AG09319 (cell line): ENCODE measurements at regions not wholly inside any gene's neighbourhood (a gene's known extent, or its start where the extent isn't known, plus 50 kb on each side); places are given as distances from the start of the nearest gene placed in this dataset.
"Not testable (repeated sequence)": the region's sequence is repeated elsewhere in the genome, so short reads cannot be mapped to it uniquely, and the experiment has no call there.

Experiments
- DNase-seq: peaks from one replicate; pipeline ENCODE4 v3.0.0-alpha.2; 2010; ENCODE audit warnings: low read depth; ENCODE audit errors: extremely low read depth
- TF ChIP-seq, protein P1 (sequence below): IDR thresholded peaks from 2 replicates; pipeline ENCODE4 v1.5.1; 2011; ENCODE audit warnings: low read depth, mild to moderate bottlenecking, inconsistent platforms, low read length, moderate library complexity

DNA sequence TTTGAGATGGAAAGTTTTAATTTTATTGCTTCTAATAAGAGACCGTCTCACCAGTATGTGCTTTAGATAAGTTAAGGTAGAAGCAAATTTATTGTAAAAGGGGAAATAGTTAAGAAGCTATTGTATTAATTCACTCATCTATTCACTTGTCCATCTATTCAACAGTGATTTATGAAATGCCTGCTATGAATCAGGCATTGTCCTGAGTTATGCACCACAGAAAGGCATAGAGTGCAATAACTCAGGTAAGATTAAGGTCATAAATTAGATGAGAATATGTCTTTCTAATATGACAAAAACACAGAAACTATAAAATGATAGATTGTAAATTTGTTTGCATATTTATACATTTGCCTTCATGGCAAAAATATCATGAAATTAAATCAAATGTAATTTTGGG, 379.3 kb upstream of the PCDH15 start:
- TF ChIP-seq, protein P1, sequence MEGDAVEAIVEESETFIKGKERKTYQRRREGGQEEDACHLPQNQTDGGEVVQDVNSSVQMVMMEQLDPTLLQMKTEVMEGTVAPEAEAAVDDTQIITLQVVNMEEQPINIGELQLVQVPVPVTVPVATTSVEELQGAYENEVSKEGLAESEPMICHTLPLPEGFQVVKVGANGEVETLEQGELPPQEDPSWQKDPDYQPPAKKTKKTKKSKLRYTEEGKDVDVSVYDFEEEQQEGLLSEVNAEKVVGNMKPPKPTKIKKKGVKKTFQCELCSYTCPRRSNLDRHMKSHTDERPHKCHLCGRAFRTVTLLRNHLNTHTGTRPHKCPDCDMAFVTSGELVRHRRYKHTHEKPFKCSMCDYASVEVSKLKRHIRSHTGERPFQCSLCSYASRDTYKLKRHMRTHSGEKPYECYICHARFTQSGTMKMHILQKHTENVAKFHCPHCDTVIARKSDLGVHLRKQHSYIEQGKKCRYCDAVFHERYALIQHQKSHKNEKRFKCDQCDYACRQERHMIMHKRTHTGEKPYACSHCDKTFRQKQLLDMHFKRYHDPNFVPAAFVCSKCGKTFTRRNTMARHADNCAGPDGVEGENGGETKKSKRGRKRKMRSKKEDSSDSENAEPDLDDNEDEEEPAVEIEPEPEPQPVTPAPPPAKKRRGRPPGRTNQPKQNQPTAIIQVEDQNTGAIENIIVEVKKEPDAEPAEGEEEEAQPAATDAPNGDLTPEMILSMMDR, result no peak
- DNase-seq, result no peak

DNA sequence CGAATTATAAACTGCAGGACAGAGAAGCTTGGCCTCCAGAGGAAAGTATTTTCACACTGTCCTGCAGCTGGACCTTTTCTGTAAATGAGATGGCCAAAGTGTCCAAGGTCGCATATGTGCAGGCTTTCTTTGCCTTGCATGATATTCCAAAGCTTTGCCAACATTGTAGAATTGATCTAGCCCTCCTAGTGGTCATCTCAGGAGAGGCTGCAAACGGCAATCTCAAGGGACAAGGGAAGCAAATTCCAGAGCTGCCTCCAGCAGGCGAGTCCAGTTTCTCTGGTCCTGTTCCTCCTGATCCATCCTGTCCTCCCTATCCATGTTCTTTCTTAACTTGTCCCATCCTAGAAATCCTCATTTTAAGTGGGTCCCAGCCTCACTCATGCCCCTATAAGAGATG, 373.4 kb upstream of the PCDH15 start:
- no peak for DNase-seq
- TF ChIP-seq, protein P1, result no peak

DNA sequence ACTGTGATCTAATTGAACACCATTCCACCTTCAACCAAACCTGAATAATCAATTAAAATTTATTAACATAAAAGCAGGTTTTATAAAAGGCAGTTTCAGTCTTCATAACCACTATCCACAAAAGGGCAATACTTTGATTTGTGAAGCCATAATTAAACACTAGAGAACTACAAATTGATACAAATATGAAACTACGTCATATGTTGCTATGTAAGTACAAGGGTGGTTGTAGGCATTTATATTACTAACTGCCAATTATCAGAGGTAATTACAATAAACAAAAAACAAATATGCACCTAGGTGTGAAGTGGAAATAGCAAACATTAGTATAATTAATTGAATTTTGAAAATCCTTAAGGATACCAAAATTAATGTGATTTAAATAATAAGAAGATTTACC, 368.5 kb upstream of the PCDH15 start:
- no peak for DNase-seq
- TF ChIP-seq, protein P1, result no peak

DNA sequence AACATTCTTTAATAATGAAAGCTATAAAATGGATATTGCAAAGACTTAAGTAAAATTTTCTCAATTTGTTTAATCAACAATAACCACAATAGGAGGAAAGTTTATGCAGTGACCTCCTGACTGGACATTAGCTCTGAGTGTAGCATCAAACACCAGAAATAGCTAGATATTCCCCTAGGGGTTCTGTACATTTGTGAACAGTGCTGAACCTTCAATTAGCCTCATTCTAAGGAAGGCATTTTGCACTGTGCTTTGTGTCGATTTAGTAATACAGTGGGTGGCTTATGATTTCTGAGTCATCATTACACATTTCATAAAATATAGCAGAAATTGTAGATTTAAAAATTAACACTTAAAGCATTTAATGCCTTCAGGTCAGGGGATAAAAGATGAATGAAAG, 367.3 kb upstream of the PCDH15 start:
- DNase-seq, result no peak

DNA sequence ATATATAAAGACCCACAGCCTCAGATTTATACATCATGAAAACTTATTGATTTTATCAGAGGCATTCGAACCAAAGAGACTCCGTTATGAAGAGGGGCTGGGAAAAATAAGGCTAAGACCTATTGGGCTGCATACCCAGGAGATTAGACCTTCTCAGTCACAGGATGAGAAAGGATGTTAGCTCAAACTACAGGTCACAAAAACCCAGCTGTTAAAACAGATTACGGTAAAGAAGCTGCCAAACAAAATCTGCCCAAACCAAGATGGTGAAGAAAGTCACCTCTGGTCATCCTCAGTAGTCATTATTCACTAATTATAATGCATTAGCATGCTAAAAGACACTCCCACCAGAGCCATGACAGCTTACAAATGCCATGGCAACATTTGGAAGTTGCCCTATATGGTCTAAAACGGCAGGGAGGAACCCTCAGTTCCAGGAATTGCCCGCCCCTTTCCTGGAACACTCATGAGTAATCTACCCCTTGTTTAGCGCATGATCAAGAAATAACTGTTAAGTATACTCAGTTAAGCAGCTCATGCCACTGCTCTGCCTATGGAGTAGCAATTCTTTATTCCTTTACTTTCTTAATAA, 362.5 kb upstream of the PCDH15 start:
- TF ChIP-seq, protein P1, result no peak
- DNase-seq, result no peak

More for the DNA sequence above, 367.3 kb upstream of the PCDH15 start:
- TF ChIP-seq, protein P1, result no peak

DNA sequence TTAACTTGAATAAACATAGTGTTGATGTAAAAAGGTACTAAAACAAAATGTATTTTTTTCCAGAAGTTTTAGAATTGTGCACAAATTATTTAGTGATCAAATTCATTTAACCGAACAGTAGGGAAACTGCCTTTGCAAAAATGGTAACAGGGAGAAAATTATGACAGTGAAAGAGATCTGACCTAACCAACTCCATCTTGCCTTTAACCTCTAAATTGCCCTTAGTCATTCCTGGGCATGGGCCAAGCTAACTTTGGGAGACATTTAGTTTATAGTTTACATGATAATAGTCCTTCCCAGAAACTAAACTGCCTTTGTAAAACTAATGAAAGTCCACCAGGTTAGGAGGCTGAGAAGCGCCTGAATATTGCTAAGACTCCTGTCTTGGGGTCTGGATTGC, 361.3 kb upstream of the PCDH15 start:
- not testable (repeated sequence) for DNase-seq

DNA sequence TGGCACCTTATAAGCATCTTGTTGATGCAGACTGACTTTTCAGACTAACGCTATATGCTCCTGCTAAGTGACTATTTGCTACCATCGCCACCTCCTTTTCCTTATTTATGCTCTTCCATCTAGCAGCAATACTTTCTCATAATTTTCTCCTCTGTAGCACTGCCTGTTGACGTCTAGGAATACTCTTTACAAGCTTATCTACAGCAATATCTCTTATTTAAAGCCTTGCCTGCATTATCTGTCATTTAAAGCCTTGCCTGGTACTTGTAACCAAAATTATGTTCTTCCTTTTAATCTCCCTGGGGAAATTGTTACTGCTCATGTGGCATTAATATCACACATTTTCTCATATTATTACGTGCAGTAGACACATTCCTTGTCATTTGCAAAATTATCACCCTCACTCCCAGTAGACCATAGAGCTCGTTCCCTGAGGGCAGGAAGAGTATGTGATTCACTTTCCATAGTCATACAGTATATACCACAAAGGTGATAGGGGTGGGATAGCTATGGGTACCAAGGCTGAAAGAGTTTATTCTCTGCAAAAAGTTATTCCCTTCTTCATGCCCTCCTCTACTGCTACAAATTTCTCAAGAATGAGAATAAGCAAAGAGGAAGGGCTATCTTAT, 359.7 kb upstream of the PCDH15 start:
- TF ChIP-seq, protein P1, result no peak
- no peak for DNase-seq

DNA sequence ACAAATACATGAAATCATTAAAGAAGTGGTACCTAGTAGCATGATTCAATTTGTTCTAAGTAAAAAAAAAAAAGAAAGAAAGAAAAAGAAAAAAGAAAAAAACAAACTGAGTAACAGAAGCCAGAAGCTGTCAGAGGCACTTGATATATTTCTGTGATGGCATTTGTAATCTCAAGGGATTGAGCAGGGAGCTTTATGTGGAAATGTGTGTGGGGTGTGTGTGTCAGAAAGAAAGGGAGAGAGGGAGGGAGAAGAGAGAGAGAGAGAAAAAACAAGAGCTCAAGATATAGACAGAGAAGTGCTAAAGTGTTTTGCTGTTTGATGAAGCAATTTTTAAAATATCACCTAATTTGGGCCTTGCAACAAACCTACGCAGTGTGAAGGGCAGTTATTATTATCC, 357.6 kb upstream of the PCDH15 start:
- TF ChIP-seq, protein P1, result no peak

More for the DNA sequence above, 357.6 kb upstream of the PCDH15 start:
- no peak for DNase-seq
